PC-3 (cell line): ENCODE measurements at regions not wholly inside any gene's neighbourhood (a gene's known extent, or its start where the extent isn't known, plus 50 kb on each side); places are given as distances from the start of the nearest gene placed in this dataset.

Source experiments
- ATAC-seq: fragments of 200-7000 bp; cut with Tn5 transposase; 2 replicates; pipeline ENCODE4 v1.9.1; 2020; ENCODE audit warnings: mild to moderate bottlenecking, moderate library complexity
- BruUV-seq: library from RNA; stranded (reverse); fragments of 400-500 nt; replicated peaks from 2 replicates; lab custom pipeline; 2021; lab: Mats Ljungman, UMichigan
- CTCF ChIA-PET: fragments of 300-600 bp; sonication (Branson Sonifier 250); formaldehyde crosslinking; loops from one replicate; lab custom pipeline; 2022; ENCODE audit warnings: antibody characterized with exemption; lab: Charles Lee
- POLR2A ChIA-PET: fragments of 300-600 bp; sonication (Branson Sonifier 250); formaldehyde crosslinking; loops from one replicate; lab custom pipeline; 2022; ENCODE audit warnings: antibody characterized with exemption; ENCODE audit not compliant: unreplicated experiment; lab: Charles Lee
- DNase-seq: peaks from one replicate; pipeline ENCODE4 v3.0.0-alpha.2; 2015
- H2AFZ ChIP-seq: fragments of 300-600 bp; sonication (generic); 2 replicates; pipeline ENCODE4 v1.6.0; 2016; ENCODE audit warnings: antibody characterized with exemption, low read length
- H3F3A ChIP-seq: fragments of 300-600 bp; sonication (generic); one replicate; pipeline ENCODE4 v1.6.0; 2017; ENCODE audit warnings: antibody characterized with exemption, low read length, control low read depth, mild to moderate bottlenecking; ENCODE audit not compliant: unreplicated experiment
- H3K27ac ChIP-seq: fragments of 300-600 bp; sonication (generic); 2 replicates; pipeline ENCODE4 v1.5.1; 2016; ENCODE audit warnings: mild to moderate bottlenecking, low read length
- H3K27me3 ChIP-seq: fragments of 300-600 bp; sonication (generic); 2 replicates; pipeline ENCODE4 v1.6.1; 2016; ENCODE audit warnings: low read length, mixed read lengths
- H3K36me3 ChIP-seq: fragments of 300-600 bp; sonication (generic); 2 replicates; pipeline ENCODE4 v1.6.1; 2016; ENCODE audit warnings: low read depth, mixed run types, low read length, mixed read lengths
- H3K4me1 ChIP-seq: fragments of 300-600 bp; sonication (generic); 2 replicates; pipeline ENCODE4 v1.5.1; 2016; ENCODE audit warnings: low read length; ENCODE audit not compliant: insufficient read depth
- H3K4me2 ChIP-seq: fragments of 300-600 bp; sonication (generic); 2 replicates; pipeline ENCODE4 v1.6.0; 2016; ENCODE audit warnings: low read length
- H3K4me3 ChIP-seq: fragments of 300-600 bp; sonication (generic); 2 replicates; pipeline ENCODE4 v1.5.1; 2016; ENCODE audit warnings: mild to moderate bottlenecking, low read length, mixed read lengths
- H3K79me2 ChIP-seq: fragments of 300-600 bp; sonication (generic); 2 replicates; pipeline ENCODE4 v1.6.1; 2017; ENCODE audit warnings: low read length, mixed read lengths
- H3K9ac ChIP-seq: fragments of 300-600 bp; sonication (generic); 2 replicates; pipeline ENCODE4 v1.6.0; 2016; ENCODE audit warnings: mild to moderate bottlenecking, low read length
- H3K9me2 ChIP-seq: fragments of 300-600 bp; sonication (generic); replicated peaks from 2 replicates; pipeline ENCODE4 v1.6.1; 2016; ENCODE audit warnings: mixed run types, low read length, mixed read lengths
- H3K9me3 ChIP-seq: fragments of 300-600 bp; sonication (generic); 2 replicates; pipeline ENCODE4 v1.6.1; 2016; ENCODE audit warnings: low read length, mixed read lengths
- H4K20me1 ChIP-seq: fragments of 300-600 bp; sonication (generic); 2 replicates; pipeline ENCODE4 v1.6.1; 2016; ENCODE audit warnings: low read length, mixed read lengths
- CTCF ChIP-seq: fragments of 300-600 bp; sonication (generic); conservative IDR thresholded peaks from 2 replicates; pipeline ENCODE4 v1.5.1; 2017; ENCODE audit warnings: antibody characterized with exemption, low read depth, mild to moderate bottlenecking, low read length
- EZH2 ChIP-seq: fragments of 300-600 bp; sonication (generic); IDR thresholded peaks from one replicate; pipeline ENCODE4 v1.6.1; 2017; ENCODE audit warnings: antibody characterized with exemption, mild to moderate bottlenecking, low read length; ENCODE audit not compliant: unreplicated experiment
- EZH2phosphoT487 ChIP-seq: fragments of 300-600 bp; sonication (generic); IDR thresholded peaks from 2 replicates; pipeline ENCODE4 v1.6.1; 2018; ENCODE audit warnings: mild to moderate bottlenecking, antibody characterized with exemption, low read length, borderline replicate concordance
- intact Hi-C: fragments of 100-400 bp; cut with micrococcal nuclease; formaldehyde crosslinking; loops from 2 replicates; pipeline ENCODE4 v1.9.0; 2023

DNA sequence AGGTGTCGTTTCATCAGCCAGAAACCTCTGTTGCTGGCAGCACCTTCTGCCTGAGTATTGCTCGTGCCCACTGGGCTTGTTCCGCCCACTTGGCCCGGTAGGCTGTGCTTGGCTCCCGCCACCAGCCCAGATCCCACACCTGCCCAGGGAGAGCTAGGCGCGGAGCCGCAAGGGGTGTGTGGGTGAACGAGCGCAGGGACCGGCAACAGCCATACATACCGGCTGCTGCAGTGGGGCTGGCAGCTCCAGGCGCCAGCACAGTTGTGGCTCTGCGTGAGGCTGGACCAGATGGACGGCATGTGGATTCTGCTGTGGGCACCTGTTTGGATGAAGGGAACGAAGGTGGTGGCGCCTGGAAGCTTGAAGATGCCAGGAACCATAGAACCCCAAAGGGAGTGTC is 331.5 kb upstream of the MCTP2 start:
- CTCF ChIA-PET = no interaction called here
- H3K9me3 ChIP-seq = no peaks in the 10 kb centered on the region
- intact Hi-C loops = no loop called here

GRCh38 chr15:93897377-93897776 is 334.0 kb upstream of the MCTP2 start:
- no peak overlapping the region for H3K4me3 ChIP-seq
- H3K79me2 ChIP-seq = no peaks in the 10 kb centered on the region
- no peaks in the 10 kb centered on the region for H3K9me3 ChIP-seq
- peaks cover 4% of the 10 kb centered on the region; the same call in 1 of the 2 replicates for H3K27me3 ChIP-seq
- no peaks in the 10 kb centered on the region for H3K36me3 ChIP-seq
- no peaks in the 10 kb centered on the region for H3F3A ChIP-seq
- intact Hi-C loops = no loop called here
- H2AFZ ChIP-seq = no peak overlapping the region
- ChIA-PET CTCF (no interaction called here), POLR2A (no interaction called here)
- no peak overlapping the region for H3K4me2 ChIP-seq
- H3K9me2 ChIP-seq = no peaks in the 10 kb centered on the region
- DNase-seq (no peak), ATAC-seq (no peak)
- no peaks in the 10 kb centered on the region for H3K4me1 ChIP-seq
- TF ChIP-seq EZH2phosphoT487 (no peak), EZH2 (no peak), CTCF (no peak)
- no peak overlapping the region for H3K9ac ChIP-seq
- H3K27ac ChIP-seq = no peak overlapping the region
- no peaks in the 10 kb centered on the region for H4K20me1 ChIP-seq
- no TSS peak for BruUV-seq

More for the DNA sequence above, 331.5 kb upstream of the MCTP2 start:
- DNase-seq = no peak
- H2AFZ ChIP-seq = no peak overlapping the region
- H3K4me2 ChIP-seq = no peak overlapping the region
- H3F3A ChIP-seq = no peaks in the 10 kb centered on the region
- peaks cover 4% of the 10 kb centered on the region; the same call in 1 of the 2 replicates for H3K27me3 ChIP-seq
- ATAC-seq = no peak
- H3K9me2 ChIP-seq = no peaks in the 10 kb centered on the region
- H3K36me3 ChIP-seq = no peaks in the 10 kb centered on the region
- POLR2A ChIA-PET = no interaction called here
- BruUV-seq = no TSS peak
- no peak overlapping the region for H3K9ac ChIP-seq
- H3K27ac ChIP-seq = no peak overlapping the region
- no peaks in the 10 kb centered on the region for H3K4me1 ChIP-seq
- TF ChIP-seq CTCF = no peak
- no peak for TF ChIP-seq EZH2phosphoT487
- no peak for TF ChIP-seq EZH2
- no peaks in the 10 kb centered on the region for H3K79me2 ChIP-seq
- no peak overlapping the region for H3K4me3 ChIP-seq
- H4K20me1 ChIP-seq = no peaks in the 10 kb centered on the region

DNA sequence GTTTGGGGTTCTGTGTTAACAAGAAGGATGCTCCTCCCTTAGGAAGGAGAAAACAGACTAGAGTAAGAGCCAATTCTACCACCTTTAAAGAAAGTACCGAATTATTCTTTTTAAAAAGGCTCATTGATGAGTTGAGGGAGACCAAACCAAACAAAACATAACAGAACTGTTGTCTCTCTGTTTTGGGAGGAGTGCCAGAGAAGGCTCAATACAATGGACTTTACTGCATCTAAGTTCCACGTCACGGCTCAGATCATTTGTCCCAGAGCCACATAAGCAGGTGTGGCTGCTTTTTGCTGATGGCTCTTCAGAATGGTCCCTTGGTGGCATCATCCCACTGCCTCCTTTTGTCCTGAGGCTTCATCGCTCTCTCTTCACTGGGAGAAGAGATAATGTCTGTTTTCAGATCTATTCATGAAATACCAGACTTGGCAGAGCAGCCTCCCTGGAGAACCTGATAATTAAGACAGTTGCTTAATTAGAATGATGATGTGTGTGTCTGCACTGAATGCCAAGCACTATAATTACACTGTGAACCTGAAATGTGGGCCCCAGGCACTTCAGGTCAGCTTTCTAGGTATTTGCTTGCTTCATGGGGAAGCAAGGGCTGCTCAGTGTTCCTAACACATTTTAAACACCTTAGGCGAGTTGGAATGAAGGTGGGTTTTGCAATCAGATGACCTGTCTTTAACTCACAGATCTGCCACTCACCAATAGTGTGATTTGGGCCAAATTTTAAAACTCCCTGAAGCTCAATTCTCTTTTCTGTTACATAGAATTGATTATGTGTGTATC is 335.2 kb upstream of the MCTP2 start:
- Histone ChIP-seq H3K27ac (no peak overlapping the region), H4K20me1 (no peaks in the 10 kb centered on the region), H3K79me2 (no peaks in the 10 kb centered on the region), H3K9me2 (no peaks in the 10 kb centered on the region), H3K4me2 (no peak overlapping the region), H3K27me3 (peaks cover 4% of the 10 kb centered on the region; the same call in 1 of the 2 replicates), H3F3A (no peaks in the 10 kb centered on the region), H3K36me3 (no peaks in the 10 kb centered on the region), H2AFZ (no peak overlapping the region), H3K4me3 (no peak overlapping the region), H3K9me3 (no peaks in the 10 kb centered on the region), H3K4me1 (no peaks in the 10 kb centered on the region), H3K9ac (no peak overlapping the region)
- CTCF ChIA-PET = no interaction called here
- POLR2A ChIA-PET = no interaction called here
- BruUV-seq = no TSS peak
- intact Hi-C loops = no loop called here
- no peak for TF ChIP-seq CTCF
- no peak for TF ChIP-seq EZH2
- TF ChIP-seq EZH2phosphoT487 = no peak
- ATAC-seq (no peak), DNase-seq (no peak)
